ENCODE measurements at regions not wholly inside any gene's neighbourhood (a gene's known extent, or its start where the extent isn't known, plus 50 kb on each side); places are given as distances from the start of the nearest gene placed in this dataset.
"Not testable (repeated sequence)": the region's sequence is repeated elsewhere in the genome, so short reads cannot be mapped to it uniquely, and the experiment has no call there.

GRCh38 chr4:126182786-126183185 lies 868.0 kb downstream of the FAT4 start:
- Mint-ChIP-seq H3K4me1 (ENCODE audit: low read depth) (no peaks in the 10 kb centered on the region), H3K9me3 (peaks cover 4 to 9% of the 10 kb centered on the region in 2 donors), H3K36me3 (ENCODE audit: insufficient read depth in 2 of 2) (no peaks in the 10 kb centered on the region), H3K27ac (no peak overlapping the region), H3K4me3 (no peak overlapping the region), H3K27me3 (ENCODE audit: low read depth) (no peaks in the 10 kb centered on the region)
- no peak for DNase-seq
- no peak for ATAC-seq (replicated peaks in 1 of 2)

DNA sequence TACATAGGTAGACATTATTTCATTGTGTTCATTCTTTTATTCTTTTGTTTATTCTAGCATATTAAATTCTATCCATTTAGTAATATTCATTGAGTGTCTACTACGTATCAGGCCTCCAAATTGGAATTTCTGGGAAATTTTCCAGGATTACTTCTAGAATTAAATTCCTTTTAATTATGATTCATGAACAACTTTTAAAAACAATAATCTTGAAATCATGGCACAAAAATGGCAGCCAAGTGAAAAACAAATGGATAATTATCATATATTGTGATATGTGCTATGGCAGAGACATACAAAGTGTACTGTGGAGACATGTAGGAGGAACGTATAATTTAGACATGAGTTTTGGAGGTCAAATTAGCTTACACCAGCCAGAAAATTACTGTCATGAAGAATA lies 868.5 kb downstream of the FAT4 start:
- H3K9me3 Mint-ChIP-seq, result peaks cover 4 to 9% of the 10 kb centered on the region in 2 donors
- DNase-seq, result no peak
- H3K4me3 Mint-ChIP-seq, result no peak overlapping the region
- no peaks in the 10 kb centered on the region for H3K27me3 Mint-ChIP-seq (ENCODE audit: low read depth)
- no peaks in the 10 kb centered on the region for H3K36me3 Mint-ChIP-seq (ENCODE audit: insufficient read depth in 2 of 2)
- H3K27ac Mint-ChIP-seq, result no peak overlapping the region
- no peaks in the 10 kb centered on the region for H3K4me1 Mint-ChIP-seq (ENCODE audit: low read depth)
- no peak for ATAC-seq (replicated peaks in 1 of 2)

DNA sequence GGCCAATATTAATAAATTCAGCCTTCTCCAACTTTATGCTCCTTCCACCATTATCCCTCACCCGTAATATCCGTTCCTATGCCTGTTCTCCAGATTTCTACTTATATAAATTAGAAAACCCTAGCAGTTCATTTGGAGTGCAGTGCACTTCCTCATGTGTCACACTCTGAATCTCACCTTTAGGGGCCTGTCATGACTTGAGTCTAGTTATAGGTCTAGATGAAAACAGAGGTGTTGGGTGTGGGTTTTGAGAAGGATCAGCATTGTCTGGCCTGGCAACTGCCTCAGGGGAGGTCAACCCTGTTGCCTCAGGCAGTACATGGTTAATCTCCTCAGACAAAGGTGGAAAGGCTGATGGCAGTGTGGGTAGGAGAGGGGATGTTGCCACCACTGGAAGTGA lies 876.8 kb downstream of the FAT4 start:
- no peak for ATAC-seq (replicated peaks in 1 of 2)
- H3K9me3 Mint-ChIP-seq, result peaks cover 2 to 12% of the 10 kb centered on the region in 2 donors
- DNase-seq, result no peak
- H3K4me3 Mint-ChIP-seq, result no peak overlapping the region
- no peaks in the 10 kb centered on the region for H3K36me3 Mint-ChIP-seq (ENCODE audit: insufficient read depth in 2 of 2)
- no peaks in the 10 kb centered on the region for H3K27me3 Mint-ChIP-seq (ENCODE audit: low read depth)
- no peak overlapping the region for H3K27ac Mint-ChIP-seq
- H3K4me1 Mint-ChIP-seq (ENCODE audit: low read depth), result no peaks in the 10 kb centered on the region

GRCh38 chr4:126192506-126192905 lies 877.8 kb downstream of the FAT4 start:
- H3K27me3 Mint-ChIP-seq (ENCODE audit: low read depth), result no peaks in the 10 kb centered on the region
- H3K36me3 Mint-ChIP-seq (ENCODE audit: insufficient read depth in 2 of 2), result no peaks in the 10 kb centered on the region
- H3K4me3 Mint-ChIP-seq, result no peak overlapping the region
- ATAC-seq (replicated peaks in 1 of 2) (no peak), DNase-seq (no peak)
- no peak overlapping the region for H3K27ac Mint-ChIP-seq
- peaks cover 2 to 13% of the 10 kb centered on the region in 2 donors for H3K9me3 Mint-ChIP-seq
- no peaks in the 10 kb centered on the region for H3K4me1 Mint-ChIP-seq (ENCODE audit: low read depth)

DNA sequence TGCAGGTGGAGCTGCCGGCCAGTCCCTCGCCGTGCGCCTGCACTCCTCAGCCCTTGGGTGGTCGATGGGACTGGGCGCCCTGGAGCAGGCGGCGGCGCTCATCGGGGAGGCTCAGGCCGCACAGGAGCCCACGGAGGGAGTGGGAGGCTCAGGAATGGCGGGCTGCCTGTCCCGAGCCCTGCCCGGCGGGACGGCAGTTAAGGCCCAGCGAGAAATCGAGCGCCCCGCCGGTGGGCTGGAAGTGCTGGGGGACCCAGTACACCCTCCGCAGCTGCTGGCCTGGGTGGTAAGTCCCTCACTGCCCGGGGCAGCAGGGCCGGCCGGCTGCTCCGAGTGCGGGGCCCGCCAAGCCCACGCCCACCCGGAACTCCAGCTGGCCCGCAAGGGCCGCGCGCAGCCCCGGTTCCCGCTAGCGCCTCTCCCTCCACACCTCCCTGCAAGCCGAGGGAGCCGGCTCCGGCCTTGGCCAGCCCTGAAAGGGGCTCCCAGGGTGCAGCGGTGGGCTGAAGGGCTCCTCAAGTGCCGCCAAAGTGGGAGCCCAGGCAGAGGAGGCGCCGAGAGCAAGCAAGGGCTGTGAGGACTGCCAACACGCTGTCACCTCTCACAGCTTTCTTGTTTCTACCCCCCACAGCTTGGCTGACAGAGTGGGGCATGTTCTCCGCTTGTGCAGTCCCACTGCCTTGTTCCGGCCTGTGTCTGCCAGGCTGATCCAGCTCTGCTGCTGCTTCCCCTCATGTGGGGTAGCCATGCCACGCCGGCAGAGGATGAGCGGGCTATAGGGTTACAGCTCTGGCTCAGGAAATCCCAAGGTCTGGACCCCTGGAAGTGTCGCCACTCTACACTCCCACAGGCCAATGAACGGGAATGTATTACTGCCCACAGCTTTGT lies 886.7 kb downstream of the FAT4 start:
- not testable (repeated sequence) for H3K4me1 Mint-ChIP-seq (ENCODE audit: low read depth); ATAC-seq (replicated peaks in 1 of 2); H3K4me3 Mint-ChIP-seq; H3K36me3 Mint-ChIP-seq (ENCODE audit: insufficient read depth in 2 of 2); DNase-seq; H3K27ac Mint-ChIP-seq; H3K27me3 Mint-ChIP-seq (ENCODE audit: low read depth)
- H3K9me3 Mint-ChIP-seq, result peaks cover 11 to 12% of the 10 kb centered on the region in 2 donors

GRCh38 chr4:126202226-126202625 lies 887.5 kb downstream of the FAT4 start:
- Mint-ChIP-seq H3K9me3 (peaks cover 11% of the 10 kb centered on the region in 2 donors), H3K36me3 (ENCODE audit: insufficient read depth in 2 of 2) (no peaks in the 10 kb centered on the region), H3K4me1 (ENCODE audit: low read depth) (no peaks in the 10 kb centered on the region), H3K27me3 (ENCODE audit: low read depth) (no peaks in the 10 kb centered on the region), H3K27ac (no peak overlapping the region), H3K4me3 (no peak overlapping the region)
- ATAC-seq (replicated peaks in 1 of 2) (no peak), DNase-seq (no peak)

GRCh38 chr4:126207910-126208309 lies 893.2 kb downstream of the FAT4 start:
- H3K4me1 Mint-ChIP-seq (ENCODE audit: low read depth), result no peaks in the 10 kb centered on the region
- no peak overlapping the region for H3K4me3 Mint-ChIP-seq
- H3K9me3 Mint-ChIP-seq, result peaks cover 0 to 7% of the 10 kb centered on the region in 2 donors
- peaks cover 0 to 2% of the 10 kb centered on the region in 2 donors for H3K36me3 Mint-ChIP-seq (ENCODE audit: insufficient read depth in 2 of 2)
- no peak overlapping the region for H3K27ac Mint-ChIP-seq
- DNase-seq (no peak), ATAC-seq (replicated peaks in 1 of 2) (no peak)
- H3K27me3 Mint-ChIP-seq (ENCODE audit: low read depth), result no peaks in the 10 kb centered on the region

DNA sequence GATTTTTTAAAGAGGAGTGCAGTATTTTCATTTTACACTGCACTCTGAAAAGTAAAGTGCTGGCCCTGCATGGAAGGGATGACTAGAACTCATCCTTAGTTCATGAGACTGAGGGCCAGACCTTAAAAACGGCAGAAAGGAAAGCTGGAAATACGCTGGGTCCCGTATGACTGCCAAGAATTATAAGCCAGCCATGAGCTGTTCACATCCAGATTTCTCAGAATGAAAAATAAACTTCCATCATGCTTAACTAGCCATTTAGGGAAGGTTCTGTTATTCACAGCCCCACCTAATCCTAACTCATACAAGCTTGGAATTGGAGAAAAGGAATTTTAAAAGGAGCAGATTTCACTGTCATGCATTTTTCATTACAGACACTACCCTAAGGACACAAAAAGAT lies 894.4 kb downstream of the FAT4 start:
- H3K36me3 Mint-ChIP-seq (ENCODE audit: insufficient read depth in 2 of 2), result peaks cover 0 to 2% of the 10 kb centered on the region in 2 donors
- no peak overlapping the region for H3K27ac Mint-ChIP-seq

GRCh38 chr4:126213996-126214395 lies 899.2 kb downstream of the FAT4 start:
- Mint-ChIP-seq H3K9me3 (peaks cover 0 to 2% of the 10 kb centered on the region in 2 donors), H3K4me3 (no peak overlapping the region), H3K27me3 (ENCODE audit: low read depth) (no peaks in the 10 kb centered on the region), H3K4me1 (ENCODE audit: low read depth) (no peaks in the 10 kb centered on the region), H3K36me3 (ENCODE audit: insufficient read depth in 2 of 2) (peaks cover 0 to 2% of the 10 kb centered on the region in 2 donors), H3K27ac (no peak overlapping the region)
- ATAC-seq (replicated peaks in 1 of 2), result no peak
- no peak for DNase-seq

More for the DNA sequence above, 894.4 kb downstream of the FAT4 start:
- Mint-ChIP-seq H3K9me3 (peaks cover 0 to 4% of the 10 kb centered on the region in 2 donors), H3K4me1 (ENCODE audit: low read depth) (no peaks in the 10 kb centered on the region), H3K4me3 (no peak overlapping the region), H3K27me3 (ENCODE audit: low read depth) (no peaks in the 10 kb centered on the region)
- no peak for ATAC-seq (replicated peaks in 1 of 2)
- no peak for DNase-seq

DNA sequence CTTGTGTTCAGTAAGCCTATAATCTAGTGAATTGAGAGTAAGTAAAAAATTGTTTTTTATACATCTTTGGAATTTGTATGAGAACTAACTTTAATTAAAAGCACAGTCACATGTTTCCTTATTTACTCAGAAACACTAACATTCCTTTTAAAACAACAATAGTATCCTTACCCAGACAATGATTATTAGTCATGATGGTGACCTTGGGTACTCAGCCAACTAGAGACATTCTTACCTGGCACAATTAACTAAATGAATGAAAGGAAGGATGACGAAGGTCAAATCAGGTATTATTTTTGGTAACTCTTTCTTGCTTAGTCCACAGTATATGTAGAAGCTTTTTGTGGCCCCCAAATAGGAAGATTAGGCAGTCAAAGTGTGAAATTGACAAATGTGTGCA lies 901.0 kb downstream of the FAT4 start:
- ATAC-seq (replicated peaks in 1 of 2) (no peak), DNase-seq (no peak)
- Mint-ChIP-seq H3K36me3 (ENCODE audit: insufficient read depth in 2 of 2) (no peaks in the 10 kb centered on the region), H3K9me3 (peaks cover 0 to 2% of the 10 kb centered on the region in 2 donors), H3K27ac (no peak overlapping the region), H3K27me3 (ENCODE audit: low read depth) (no peaks in the 10 kb centered on the region), H3K4me3 (no peak overlapping the region), H3K4me1 (ENCODE audit: low read depth) (no peaks in the 10 kb centered on the region)

DNA sequence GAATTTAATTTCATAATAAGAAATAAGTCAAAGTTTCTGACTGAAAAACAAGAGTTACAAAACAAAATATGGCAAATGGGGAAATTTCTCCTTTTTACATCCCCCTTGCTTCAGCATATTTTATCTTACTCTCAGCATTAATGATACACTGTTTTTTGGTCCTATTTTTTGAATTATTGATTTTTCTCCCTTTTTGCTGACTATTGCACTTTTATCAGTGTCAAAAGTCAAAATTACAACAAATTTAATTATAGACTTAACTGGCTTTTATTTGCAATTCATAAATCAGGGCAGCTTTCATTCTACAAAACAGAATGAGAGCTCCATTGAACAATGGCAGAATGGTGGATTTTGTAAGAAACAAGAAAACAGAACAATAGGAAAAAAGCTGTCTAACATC lies 901.9 kb downstream of the FAT4 start:
- no peaks in the 10 kb centered on the region for H3K36me3 Mint-ChIP-seq (ENCODE audit: insufficient read depth in 2 of 2)
- no peaks in the 10 kb centered on the region for H3K4me1 Mint-ChIP-seq (ENCODE audit: low read depth)
- no peak overlapping the region for H3K4me3 Mint-ChIP-seq
- ATAC-seq (replicated peaks in 1 of 2), result no peak
- H3K27me3 Mint-ChIP-seq (ENCODE audit: low read depth), result no peaks in the 10 kb centered on the region
- DNase-seq, result no peak
- H3K27ac Mint-ChIP-seq, result no peak overlapping the region
- peaks cover 0 to 2% of the 10 kb centered on the region in 2 donors for H3K9me3 Mint-ChIP-seq

DNA sequence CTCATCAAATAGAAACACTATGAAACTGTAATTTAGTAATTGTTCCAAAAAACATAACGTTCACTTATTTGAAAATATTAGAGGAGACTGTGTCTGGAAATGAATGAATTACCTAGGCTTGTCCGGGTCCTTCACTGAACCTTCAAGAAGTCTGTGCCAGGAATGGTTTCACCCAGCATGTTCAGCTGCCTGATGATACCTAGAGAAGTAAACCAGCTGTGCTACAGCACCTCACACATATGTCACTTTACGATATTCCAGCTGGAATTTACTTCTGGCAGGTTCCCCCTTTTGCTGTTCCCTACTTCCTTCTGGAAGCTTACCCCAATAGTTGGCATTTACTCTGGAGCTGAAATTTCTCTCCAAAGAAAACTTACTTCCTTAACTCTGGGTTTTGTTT lies 906.5 kb downstream of the FAT4 start:
- Mint-ChIP-seq H3K4me1 (ENCODE audit: low read depth) (no peaks in the 10 kb centered on the region), H3K4me3 (no peak overlapping the region), H3K27me3 (ENCODE audit: low read depth) (no peaks in the 10 kb centered on the region), H3K36me3 (ENCODE audit: insufficient read depth in 2 of 2) (no peaks in the 10 kb centered on the region), H3K27ac (no peak overlapping the region), H3K9me3 (peaks cover 3 to 5% of the 10 kb centered on the region in 2 donors)
- ATAC-seq (replicated peaks in 1 of 2) (no peak), DNase-seq (no peak)

DNA sequence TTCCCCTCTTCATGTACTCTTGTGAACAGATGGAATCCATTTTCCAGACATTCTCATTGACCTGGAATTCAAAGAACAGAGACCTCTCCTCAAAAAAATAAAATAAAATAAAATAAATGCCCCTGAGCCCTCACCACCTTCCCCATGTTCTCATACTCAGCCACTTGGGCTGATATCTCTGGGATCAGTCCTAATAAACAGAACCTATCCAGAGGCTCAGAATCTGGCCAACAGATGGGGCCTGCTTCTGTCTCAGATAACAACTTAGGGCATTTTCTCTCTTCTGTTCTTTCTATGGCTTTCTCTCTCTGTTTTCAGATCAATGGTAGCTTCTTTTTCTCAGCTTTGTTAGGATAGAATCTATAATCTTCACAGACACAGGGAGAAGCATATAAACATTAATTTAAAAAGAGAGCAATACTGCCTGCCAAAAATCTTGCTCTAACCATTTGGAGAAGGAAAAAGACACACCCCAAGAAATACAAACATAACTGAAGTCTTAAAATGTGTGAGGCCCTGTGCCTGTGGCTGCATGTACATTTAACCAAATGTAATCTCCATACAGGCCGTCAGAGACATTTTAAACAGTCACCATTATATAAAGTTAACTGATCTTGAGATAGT lies 907.1 kb downstream of the FAT4 start:
- Mint-ChIP-seq H3K4me3 (no peak overlapping the region), H3K9me3 (peaks cover 3 to 5% of the 10 kb centered on the region in 2 donors), H3K27ac (no peak overlapping the region), H3K4me1 (ENCODE audit: low read depth) (no peaks in the 10 kb centered on the region), H3K27me3 (ENCODE audit: low read depth) (no peaks in the 10 kb centered on the region), H3K36me3 (ENCODE audit: insufficient read depth in 2 of 2) (no peaks in the 10 kb centered on the region)
- DNase-seq (no peak), ATAC-seq (replicated peaks in 1 of 2) (no peak)

Measured in activated T-cell treated with anti-CD3 and anti-CD28 coated beads, Interleukin-2, amount 50 U/mL, for 72 hours (primary cell).